Keratinocyte (primary cell): ENCODE measurements at regions not wholly inside any gene's neighbourhood (a gene's known extent, or its start where the extent isn't known, plus 50 kb on each side); places are given as distances from the start of the nearest gene placed in this dataset.

Experiments used
- DNase-seq: peaks from one replicate; pipeline ENCODE4 v3.0.0-alpha.2; 2011; ENCODE audit warnings: low read depth, missing footprints, low spot score
- FAIRE-seq: peaks from 2 replicates; lab custom pipeline; 2011; peaks lifted over from hg19 to GRCh38; lab: Jason Lieb, UNC
- H2AFZ ChIP-seq: 2 replicates; pipeline ENCODE4 v1.6.0; 2012; ENCODE audit warnings: low read length, control low read depth, inconsistent platforms; ENCODE audit not compliant: control insufficient read depth
- H3K27ac ChIP-seq: 2 replicates; pipeline ENCODE4 v1.5.1; 2011; ENCODE audit warnings: low read length; ENCODE audit not compliant: control insufficient read depth, insufficient read depth
- H3K27me3 ChIP-seq: 3 replicates; pipeline ENCODE4 v1.6.0; 2011; ENCODE audit warnings: low read length; ENCODE audit not compliant: control insufficient read depth, insufficient read depth; ENCODE audit errors: extremely low read depth
- H3K36me3 ChIP-seq, 2 experiments: 2 replicates in 1 of 2; 3 replicates in 1 of 2; pipeline ENCODE4 v1.5.1; 2011; ENCODE audit warnings: low read length in 2 of 2, mild to moderate bottlenecking in 1 of 2; ENCODE audit not compliant: control insufficient read depth in 2 of 2, insufficient read depth in 2 of 2; ENCODE audit errors: extremely low read depth in 1 of 2
- H3K4me1 ChIP-seq: 3 replicates; pipeline ENCODE4 v1.5.1; 2011; ENCODE audit warnings: low read length; ENCODE audit not compliant: control insufficient read depth, insufficient read depth; ENCODE audit errors: extremely low read depth
- H3K4me2 ChIP-seq: 3 replicates; pipeline ENCODE4 v1.6.0; 2011; ENCODE audit warnings: low read depth, low read length; ENCODE audit not compliant: control insufficient read depth, insufficient read depth; ENCODE audit errors: extremely low read depth
- H3K4me3 ChIP-seq, 3 experiments: fragments of 200-600 bp in 1 of 3; sonication (generic) in 1 of 3; 2 replicates in 2 of 3; 3 replicates in 1 of 3; pipeline ENCODE4 v1.5.1; 2011 to 2016; ENCODE audit warnings: low read length in 3 of 3, mild to moderate bottlenecking in 3 of 3, control low read depth in 2 of 3, inconsistent platforms in 1 of 3, low read depth in 1 of 3, mixed read lengths in 1 of 3, mixed run types in 1 of 3, moderate library complexity in 1 of 3; ENCODE audit not compliant: control insufficient read depth in 2 of 3, insufficient read depth in 2 of 3; ENCODE audit errors: extremely low read depth in 1 of 3
- H3K79me2 ChIP-seq: 2 replicates; pipeline ENCODE4 v1.6.0; 2012; ENCODE audit warnings: low read length; ENCODE audit not compliant: control insufficient read depth, insufficient read depth
- H3K9ac ChIP-seq: 3 replicates; pipeline ENCODE4 v1.6.0; 2011; ENCODE audit warnings: low read length; ENCODE audit not compliant: control insufficient read depth, insufficient read depth; ENCODE audit errors: extremely low read depth
- H3K9me1 ChIP-seq: 3 replicates; pipeline ENCODE4 v1.6.0; 2011; ENCODE audit warnings: low read length; ENCODE audit not compliant: control insufficient read depth, insufficient read depth; ENCODE audit errors: extremely low read depth
- H3K9me3 ChIP-seq: 2 replicates; pipeline ENCODE4 v1.5.1; 2012; ENCODE audit warnings: low read depth, low read length; ENCODE audit not compliant: control insufficient read depth
- H4K20me1 ChIP-seq: 3 replicates; pipeline ENCODE4 v1.6.0; 2011; ENCODE audit warnings: low read length; ENCODE audit not compliant: control insufficient read depth, insufficient read depth; ENCODE audit errors: extremely low read depth
- EZH2 ChIP-seq: IDR thresholded peaks from one replicate; pipeline ENCODE4 v1.6.1; 2012; ENCODE audit warnings: inconsistent platforms, mild to moderate bottlenecking, low read length, moderate library complexity
- dilution Hi-C: fragments of 300-500 bp; cut with MboI; formaldehyde crosslinking; loops from one replicate; pipeline ENCODE4 v1.7.0; 2020; ENCODE audit warnings: low sequenced_read_pairs; ENCODE audit not compliant: extremely low pct_ligation_motif_present
- TF ChIP-seq, protein P1 (sequence below), 3 experiments: IDR thresholded peaks in 1 of 3; conservative IDR thresholded peaks in 1 of 3; optimal IDR thresholded peaks in 1 of 3; 2 replicates in 2 of 3; 3 replicates in 1 of 3; pipeline versions ENCODE3 to v1.5.1; 2011; ENCODE audit warnings: low read length in 3 of 3, mild to moderate bottlenecking in 3 of 3, moderate library complexity in 2 of 3, control low read depth in 1 of 3, inconsistent platforms in 1 of 3; ENCODE audit not compliant: insufficient read depth in 2 of 3; ENCODE audit errors: extremely low read depth in 1 of 3

- Histone ChIP-seq H3K9me3 (no peaks in the 10 kb centered on the region), H3K9me1 (no peaks in the 10 kb centered on the region), H4K20me1 (no peaks in the 10 kb centered on the region), H2AFZ (no peak overlapping the region), H3K27ac (no peak overlapping the region), H3K36me3 (no peaks in the 10 kb centered on the region), H3K4me3 (no peak overlapping the region), H3K27me3 (no peaks in the 10 kb centered on the region), H3K9ac (no peak overlapping the region), H3K4me2 (no peak overlapping the region), H3K79me2 (no peaks in the 10 kb centered on the region), H3K4me1 (no peaks in the 10 kb centered on the region)
- dilution Hi-C loops = no loop called here
- DNase-seq = no peak
- TF ChIP-seq EZH2 = no peak
- TF ChIP-seq, protein P1, sequence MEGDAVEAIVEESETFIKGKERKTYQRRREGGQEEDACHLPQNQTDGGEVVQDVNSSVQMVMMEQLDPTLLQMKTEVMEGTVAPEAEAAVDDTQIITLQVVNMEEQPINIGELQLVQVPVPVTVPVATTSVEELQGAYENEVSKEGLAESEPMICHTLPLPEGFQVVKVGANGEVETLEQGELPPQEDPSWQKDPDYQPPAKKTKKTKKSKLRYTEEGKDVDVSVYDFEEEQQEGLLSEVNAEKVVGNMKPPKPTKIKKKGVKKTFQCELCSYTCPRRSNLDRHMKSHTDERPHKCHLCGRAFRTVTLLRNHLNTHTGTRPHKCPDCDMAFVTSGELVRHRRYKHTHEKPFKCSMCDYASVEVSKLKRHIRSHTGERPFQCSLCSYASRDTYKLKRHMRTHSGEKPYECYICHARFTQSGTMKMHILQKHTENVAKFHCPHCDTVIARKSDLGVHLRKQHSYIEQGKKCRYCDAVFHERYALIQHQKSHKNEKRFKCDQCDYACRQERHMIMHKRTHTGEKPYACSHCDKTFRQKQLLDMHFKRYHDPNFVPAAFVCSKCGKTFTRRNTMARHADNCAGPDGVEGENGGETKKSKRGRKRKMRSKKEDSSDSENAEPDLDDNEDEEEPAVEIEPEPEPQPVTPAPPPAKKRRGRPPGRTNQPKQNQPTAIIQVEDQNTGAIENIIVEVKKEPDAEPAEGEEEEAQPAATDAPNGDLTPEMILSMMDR (optimal IDR thresholded peaks at IDR 0.05 in 1 of 3, IDR thresholded peaks at IDR 0.05 in 1 of 3, conservative IDR thresholded peaks at IDR 0.05 in 1 of 3; ENCODE audit: extremely low read depth in 1 of 3, insufficient read depth in 2 of 3, low read length in 3 of 3) = no peak
- FAIRE-seq = no peak
Observed at GRCh38 chr2:21710496-21710895, 586.7 kb downstream of the TDRD15 start.

GRCh38 chr2:21715887-21716286 is 592.1 kb downstream of the TDRD15 start:
- H3K27me3 ChIP-seq = no peaks in the 10 kb centered on the region
- H3K9ac ChIP-seq = no peak overlapping the region
- no peak for FAIRE-seq
- H3K27ac ChIP-seq = no peak overlapping the region
- H2AFZ ChIP-seq = no peak overlapping the region
- no peak overlapping the region for H3K4me3 ChIP-seq
- H3K36me3 ChIP-seq = no peaks in the 10 kb centered on the region
- H3K4me2 ChIP-seq = no peak overlapping the region
- H3K9me3 ChIP-seq = no peaks in the 10 kb centered on the region
- no peaks in the 10 kb centered on the region for H3K79me2 ChIP-seq
- no peak for DNase-seq
- dilution Hi-C loops = no loop called here
- no peaks in the 10 kb centered on the region for H3K4me1 ChIP-seq
- H3K9me1 ChIP-seq = no peaks in the 10 kb centered on the region
- TF ChIP-seq EZH2 = no peak
- TF ChIP-seq, protein P1 (optimal IDR thresholded peaks at IDR 0.05 in 1 of 3, IDR thresholded peaks at IDR 0.05 in 1 of 3, conservative IDR thresholded peaks at IDR 0.05 in 1 of 3; ENCODE audit: extremely low read depth in 1 of 3, insufficient read depth in 2 of 3, low read length in 3 of 3) = no peak
- H4K20me1 ChIP-seq = no peaks in the 10 kb centered on the region
